Gastrocnemius medialis (tissue), 4 donors: ENCODE measurements at regions not wholly inside any gene's neighbourhood (a gene's known extent, or its start where the extent isn't known, plus 50 kb on each side); places are given as distances from the start of the nearest gene placed in this dataset.

Experiments used
- ATAC-seq, 2 donors: fragments of 150-250 bp; one replicate each; pipeline ENCODE4 v1.9.1; 2016
- DNase-seq, 2 donors: peaks; one replicate each; pipeline ENCODE4 v3.0.0-alpha.2; 2019
- H3K27ac ChIP-seq, 4 donors: fragments of 200-600 bp; sonication (generic); 1 replicate in 1 of 4; 2 replicates in 3 of 4; pipeline ENCODE4 v1.5.1; 2016 to 2018; ENCODE audit warnings: mild to moderate bottlenecking in 2 of 4, moderate library complexity in 1 of 4
- H3K27me3 ChIP-seq, 3 donors: fragments of 200-600 bp; sonication (generic) in 2 of 3; 1 replicate in 1 of 3; 2 replicates in 2 of 3; pipeline versions ENCODE4 v1.5.1 to v1.6.0; 2016 to 2019; ENCODE audit warnings: mild to moderate bottlenecking in 1 of 3, moderate library complexity in 1 of 3
- H3K36me3 ChIP-seq, 2 donors: fragments of 200-600 bp; sonication (generic) in 1 of 2; one replicate each; pipeline ENCODE4 v1.5.1; 2017 to 2018
- H3K4me1 ChIP-seq, 2 donors: fragments of 200-600 bp; sonication (generic) in 1 of 2; one replicate each; pipeline ENCODE4 v1.5.1; 2016 to 2017; ENCODE audit warnings: mild to moderate bottlenecking in 2 of 2
- H3K4me3 ChIP-seq, 4 donors: fragments of 200-600 bp; sonication (generic) in 3 of 4; 1 replicate in 1 of 4; 2 replicates in 3 of 4; pipeline ENCODE4 v1.5.1; 2016 to 2019; ENCODE audit warnings: mild to moderate bottlenecking in 2 of 4
- H3K9me3 ChIP-seq, 3 donors: fragments of 200-600 bp; sonication (generic) in 2 of 3; 1 replicate in 1 of 3; 2 replicates in 2 of 3; pipeline ENCODE4 v1.5.1; 2016 to 2019
- CTCF ChIP-seq, 5 experiments: fragments of 450-650 bp in 3 of 5; fragments of 200-600 bp in 2 of 5; sonication (generic) in 2 of 5; IDR thresholded peaks in 4 of 5; conservative IDR thresholded peaks in 1 of 5; 1 replicate in 4 of 5; 2 replicates in 1 of 5; pipeline ENCODE4 v1.5.1; 2016 to 2019; ENCODE audit warnings: antibody characterized with exemption in 5 of 5, mild to moderate bottlenecking in 3 of 5, moderate library complexity in 3 of 5
- POLR2A ChIP-seq, 2 donors: fragments of 450-650 bp; IDR thresholded peaks; one replicate each; pipeline ENCODE4 v1.6.1; 2017; ENCODE audit warnings: antibody characterized with exemption in 2 of 2, mild to moderate bottlenecking in 2 of 2, moderate library complexity in 2 of 2
- in situ Hi-C, 4 donors: fragments of 200-750 bp; cut with MboI; loops; one replicate each; pipeline versions ENCODE4 v1.15.0 to v1.8.0; 2017; ENCODE audit warnings: low sequenced_read_pairs in 4 of 4
- intact Hi-C: fragments of 100-400 bp; cut with DNase I; formaldehyde crosslinking; loops from one replicate; pipeline ENCODE4 v1.15.1; 2023; ENCODE audit warnings: low total_unique reads

GRCh38 chr6:11284996-11285395, 52.5 kb upstream of the NEDD9 start:
- no peak for ATAC-seq
- intact Hi-C loops = no loop called here
- Histone ChIP-seq H3K4me1 (no peaks in the 10 kb centered on the region), H3K36me3 (no peaks in the 10 kb centered on the region), H3K4me3 (no peak overlapping the region), H3K27ac (no peak overlapping the region), H3K27me3 (no peaks in the 10 kb centered on the region), H3K9me3 (no peaks in the 10 kb centered on the region)
- in situ Hi-C loops = no loop called here
- DNase-seq = no peak
- TF ChIP-seq CTCF (IDR thresholded peaks at IDR 0.05 in 4 of 5, conservative IDR thresholded peaks at IDR 0.05 in 1 of 5) (no peak), POLR2A (IDR thresholded peaks at IDR 0.05) (no peak)

GRCh38 chr6:11283629-11284028, 51.2 kb upstream of the NEDD9 start:
- ATAC-seq (no peak), DNase-seq (no peak)
- no peak for TF ChIP-seq CTCF (IDR thresholded peaks at IDR 0.05 in 4 of 5, conservative IDR thresholded peaks at IDR 0.05 in 1 of 5)
- no peak for TF ChIP-seq POLR2A (IDR thresholded peaks at IDR 0.05)
- intact Hi-C loops = no loop called here
- H3K36me3 ChIP-seq = no peaks in the 10 kb centered on the region
- no peak overlapping the region for H3K4me3 ChIP-seq
- no peaks in the 10 kb centered on the region for H3K9me3 ChIP-seq
- H3K27me3 ChIP-seq = no peaks in the 10 kb centered on the region
- no peak overlapping the region for H3K27ac ChIP-seq
- no peaks in the 10 kb centered on the region for H3K4me1 ChIP-seq
- in situ Hi-C loops = no loop called here

- TF ChIP-seq POLR2A (IDR thresholded peaks at IDR 0.05) = no peak
- TF ChIP-seq CTCF (IDR thresholded peaks at IDR 0.05 in 4 of 5, conservative IDR thresholded peaks at IDR 0.05 in 1 of 5) = no peak
- Histone ChIP-seq H3K4me3 (no peak overlapping the region), H3K27me3 (no peaks in the 10 kb centered on the region), H3K36me3 (no peaks in the 10 kb centered on the region), H3K4me1 (no peaks in the 10 kb centered on the region), H3K27ac (no peak overlapping the region), H3K9me3 (no peaks in the 10 kb centered on the region)
- no peak for ATAC-seq
- intact Hi-C loops (no loop called here), in situ Hi-C loops (no loop called here)
- DNase-seq = no peak
These were observed 50.4 kb upstream of the NEDD9 start for GRCh38 chr6:11282875-11283274.
